GM23338 (cell line): ENCODE measurements at regions not wholly inside any gene's neighbourhood (a gene's known extent, or its start where the extent isn't known, plus 50 kb on each side); places are given as distances from the start of the nearest gene placed in this dataset.
"Not testable (repeated sequence)": the region's sequence is repeated elsewhere in the genome, so short reads cannot be mapped to it uniquely, and the experiment has no call there.

Experiments
- ATAC-seq: fragments of 200-7000 bp; cut with Tn5 transposase; 3 replicates; pipeline ENCODE4 v1.9.1; 2020
- DNase-seq: peaks from one replicate; pipeline ENCODE4 v3.0.0-alpha.2; 2015; ENCODE audit warnings: low spot score
- H2AFZ ChIP-seq: fragments of 200-600 bp; sonication (generic); 2 replicates; pipeline ENCODE4 v1.8.0; 2016; ENCODE audit warnings: antibody characterized with exemption, mild to moderate bottlenecking, moderate library complexity
- H3F3A ChIP-seq: fragments of 200-600 bp; sonication (generic); replicated peaks from 2 replicates; pipeline ENCODE4 v1.8.0; 2017; ENCODE audit warnings: antibody characterized with exemption, mixed run types, low read depth
- H3K27ac ChIP-seq: fragments of 200-600 bp; sonication (generic); 2 replicates; pipeline ENCODE4 v1.6.1; 2016; ENCODE audit warnings: low read depth
- H3K27me3 ChIP-seq: fragments of 200-600 bp; sonication (generic); 2 replicates; pipeline ENCODE4 v1.8.0; 2016; ENCODE audit warnings: mild to moderate bottlenecking, mixed run types, moderate library complexity; ENCODE audit not compliant: insufficient read depth
- H3K36me3 ChIP-seq: fragments of 200-600 bp; sonication (generic); 2 replicates; pipeline ENCODE4 v1.8.0; 2016; ENCODE audit warnings: mild to moderate bottlenecking; ENCODE audit not compliant: insufficient read depth
- H3K4me1 ChIP-seq: fragments of 200-600 bp; sonication (generic); 2 replicates; pipeline ENCODE4 v1.8.0; 2016; ENCODE audit warnings: mild to moderate bottlenecking, moderate library complexity; ENCODE audit not compliant: insufficient read depth
- H3K4me2 ChIP-seq: fragments of 200-600 bp; sonication (generic); 2 replicates; pipeline ENCODE4 v1.7.1; 2017; ENCODE audit warnings: mixed run types
- H3K4me3 ChIP-seq: fragments of 200-600 bp; sonication (generic); 2 replicates; pipeline ENCODE4 v1.6.1; 2016; ENCODE audit warnings: mixed run types
- H3K79me2 ChIP-seq: fragments of 200-600 bp; sonication (generic); replicated peaks from 2 replicates; pipeline ENCODE4 v1.8.0; 2017; ENCODE audit warnings: mild to moderate bottlenecking; ENCODE audit not compliant: insufficient read depth
- H3K9me2 ChIP-seq: fragments of 200-600 bp; sonication (generic); 2 replicates; pipeline ENCODE4 v1.8.0; 2017; ENCODE audit not compliant: insufficient read depth
- H4K20me1 ChIP-seq: fragments of 200-600 bp; sonication (generic); replicated peaks from 2 replicates; pipeline ENCODE4 v1.8.0; 2017; ENCODE audit warnings: mild to moderate bottlenecking; ENCODE audit not compliant: insufficient read depth
- H3K27ac Mint-ChIP-seq: 2 replicates; pipeline ENCODE4 v1.8.0; 2020; ENCODE audit warnings: inconsistent platforms, mild to moderate bottlenecking, moderate library complexity, mixed read lengths
- H3K27me3 Mint-ChIP-seq: 3 replicates; pipeline ENCODE4 v1.8.0; 2022; ENCODE audit warnings: low read depth, mild to moderate bottlenecking, moderate library complexity, mixed read lengths, inconsistent platforms; ENCODE audit not compliant: insufficient read depth, poor library complexity
- H3K36me3 Mint-ChIP-seq: 3 replicates; pipeline ENCODE4 v1.8.0; 2021; ENCODE audit warnings: low read depth, mild to moderate bottlenecking, inconsistent platforms, moderate library complexity, mixed read lengths
- H3K4me1 Mint-ChIP-seq: 3 replicates; pipeline ENCODE4 v1.8.0; 2020; ENCODE audit warnings: mild to moderate bottlenecking, inconsistent platforms, mixed read lengths
- H3K4me3 Mint-ChIP-seq: 3 replicates; pipeline ENCODE4 v1.8.0; 2021; ENCODE audit warnings: moderate library complexity, mild to moderate bottlenecking, inconsistent platforms, mixed read lengths
- H3K9me3 Mint-ChIP-seq: 3 replicates; pipeline ENCODE4 v1.8.0; 2020; ENCODE audit warnings: moderate library complexity, mild to moderate bottlenecking, inconsistent platforms, mixed read lengths
- EZH2phosphoT487 ChIP-seq: fragments of 200-600 bp; sonication (generic); IDR thresholded peaks from one replicate; pipeline ENCODE4 v1.8.1; 2018; ENCODE audit warnings: antibody characterized with exemption; ENCODE audit not compliant: unreplicated experiment
- JUNB ChIP-seq: IDR thresholded peaks from one replicate; pipeline ENCODE4 v1.6.1; 2016; ENCODE audit warnings: antibody characterized with exemption; ENCODE audit not compliant: unreplicated experiment
- REST ChIP-seq: IDR thresholded peaks from one replicate; pipeline ENCODE4 v1.6.1; 2018; ENCODE audit warnings: antibody characterized with exemption; ENCODE audit not compliant: unreplicated experiment
- STAT1 ChIP-seq: IDR thresholded peaks from one replicate; pipeline ENCODE4 v1.6.1; 2016; ENCODE audit warnings: antibody characterized with exemption; ENCODE audit not compliant: unreplicated experiment
- ZNF114 ChIP-seq: fragments of 250-450 bp; sonication (Bioruptor Pico); IDR thresholded peaks from 2 replicates; pipeline ENCODE4 v1.5.0; 2020; ENCODE audit warnings: mild to moderate bottlenecking, moderate library complexity
- ZNF331 ChIP-seq: fragments of 250-450 bp; sonication (Bioruptor Pico); IDR thresholded peaks from 2 replicates; pipeline ENCODE4 v1.5.0; 2020; ENCODE audit warnings: low read depth, mild to moderate bottlenecking, moderate library complexity

- ATAC-seq (no peak), DNase-seq (no peak)
- no peaks in the 10 kb centered on the region for H3K9me3 Mint-ChIP-seq
- H3K36me3 Mint-ChIP-seq, result no peaks in the 10 kb centered on the region
- Histone ChIP-seq H3F3A (no peaks in the 10 kb centered on the region), H4K20me1 (no peaks in the 10 kb centered on the region), H3K4me2 (no peak overlapping the region), H3K79me2 (no peaks in the 10 kb centered on the region), H3K4me1 (no peaks in the 10 kb centered on the region), H3K9me2 (no peaks in the 10 kb centered on the region), H3K27ac (no peak overlapping the region), H3K4me3 (no peak overlapping the region), H2AFZ (no peak overlapping the region), H3K36me3 (no peaks in the 10 kb centered on the region), H3K27me3 (no peaks in the 10 kb centered on the region)
- peaks cover 3% of the 10 kb centered on the region; the same call in 1 of the 3 replicates for H3K4me1 Mint-ChIP-seq
- H3K27me3 Mint-ChIP-seq, result no peaks in the 10 kb centered on the region
- TF ChIP-seq ZNF331 (no peak), REST (no peak), ZNF114 (CRISPR knock-in tag) (no peak)
- no peak overlapping the region for H3K4me3 Mint-ChIP-seq
- no peak overlapping the region for H3K27ac Mint-ChIP-seq
Measured at GRCh38 chrX:45986971-45987370, 558.2 kb downstream of the ZNF674 start.

- no peaks in the 10 kb centered on the region for H4K20me1 ChIP-seq
- ATAC-seq, result no peak
Measured at GRCh38 chrX:45986081-45986480, 559.1 kb downstream of the ZNF674 start.

GRCh38 chrX:45982958-45983727 lies 562.1 kb downstream of the ZNF674 start:
- not testable (repeated sequence) for H3K4me3 ChIP-seq, H3K27ac Mint-ChIP-seq, H3K36me3 ChIP-seq, H3K79me2 ChIP-seq, H4K20me1 ChIP-seq, H3K9me3 Mint-ChIP-seq, H3K9me2 ChIP-seq, H3K4me3 Mint-ChIP-seq, H3F3A ChIP-seq, DNase-seq, H3K27me3 Mint-ChIP-seq, H3K27me3 ChIP-seq, H3K4me2 ChIP-seq, H3K27ac ChIP-seq, H3K4me1 ChIP-seq, H3K4me1 Mint-ChIP-seq, ATAC-seq, H2AFZ ChIP-seq, H3K36me3 Mint-ChIP-seq

More at GRCh38 chrX:45986081-45986480, 559.1 kb downstream of the ZNF674 start:
- Mint-ChIP-seq H3K36me3 (no peaks in the 10 kb centered on the region), H3K27me3 (no peaks in the 10 kb centered on the region), H3K4me3 (no peak overlapping the region), H3K4me1 (peaks cover 3% of the 10 kb centered on the region; the same call in 1 of the 3 replicates), H3K9me3 (no peaks in the 10 kb centered on the region), H3K27ac (no peak overlapping the region)
- H3K4me1 ChIP-seq, result no peaks in the 10 kb centered on the region
- no peak for DNase-seq
- no peaks in the 10 kb centered on the region for H3K36me3 ChIP-seq
- TF ChIP-seq JUNB, result no peak
- TF ChIP-seq STAT1, result no peak
- no peak for TF ChIP-seq EZH2phosphoT487
- H3K4me3 ChIP-seq, result no peak overlapping the region
- H2AFZ ChIP-seq, result no peak overlapping the region
- H3K27me3 ChIP-seq, result no peaks in the 10 kb centered on the region
- no peaks in the 10 kb centered on the region for H3K79me2 ChIP-seq
- no peaks in the 10 kb centered on the region for H3F3A ChIP-seq
- H3K27ac ChIP-seq, result no peak overlapping the region
- H3K4me2 ChIP-seq, result no peak overlapping the region
- H3K9me2 ChIP-seq, result no peaks in the 10 kb centered on the region
